ENCODE measurements at regions not wholly inside any gene's neighbourhood (a gene's known extent, or its start where the extent isn't known, plus 50 kb on each side); places are given as distances from the start of the nearest gene placed in this dataset.
"Not testable (repeated sequence)": the region's sequence is repeated elsewhere in the genome, so short reads cannot be mapped to it uniquely, and the experiment has no call there.

DNA sequence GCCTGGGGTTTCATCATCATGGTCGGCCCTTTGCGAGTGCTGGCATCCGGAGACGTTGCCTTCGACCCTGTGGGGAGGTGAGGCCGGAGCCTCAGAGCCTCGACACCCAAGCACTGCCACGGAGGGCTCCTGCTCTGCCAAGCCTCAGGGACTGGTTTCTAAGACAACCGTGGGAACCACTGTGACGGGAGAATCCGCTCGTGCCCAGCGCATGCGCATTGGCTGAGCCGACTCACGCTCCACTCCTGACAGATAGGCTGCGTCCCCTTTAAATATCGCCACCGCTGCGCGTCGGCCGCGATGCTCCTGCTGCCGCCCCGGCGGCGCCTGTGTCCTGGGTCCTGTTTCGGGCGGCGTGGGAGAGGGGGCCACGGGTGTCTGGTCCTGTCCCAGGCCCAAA is 690.6 kb upstream of the TPTE start:
- DNase-seq (ENCODE audit: low spot score): not testable (repeated sequence)

DNA sequence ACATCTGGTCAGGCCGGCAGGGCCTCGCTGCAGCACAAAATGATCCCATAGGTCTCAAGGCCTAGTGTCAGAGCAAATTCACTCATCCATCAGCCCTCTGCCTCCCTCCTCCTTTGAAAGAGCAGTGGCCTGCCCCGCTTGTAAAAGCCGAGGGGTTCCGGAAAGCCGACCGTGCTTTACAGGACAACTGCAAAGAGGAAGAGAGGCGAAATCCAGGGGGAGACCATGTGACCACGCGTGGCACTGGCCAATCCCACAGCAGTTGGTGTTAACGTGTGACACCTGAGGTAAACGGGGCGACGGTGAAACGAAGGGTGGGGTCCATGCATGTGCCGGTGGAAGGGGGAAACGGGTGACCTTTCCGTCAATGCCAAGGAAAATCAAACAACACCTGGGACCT is 688.6 kb upstream of the TPTE start:
- not testable (repeated sequence) for DNase-seq (ENCODE audit: low spot score)

DNA sequence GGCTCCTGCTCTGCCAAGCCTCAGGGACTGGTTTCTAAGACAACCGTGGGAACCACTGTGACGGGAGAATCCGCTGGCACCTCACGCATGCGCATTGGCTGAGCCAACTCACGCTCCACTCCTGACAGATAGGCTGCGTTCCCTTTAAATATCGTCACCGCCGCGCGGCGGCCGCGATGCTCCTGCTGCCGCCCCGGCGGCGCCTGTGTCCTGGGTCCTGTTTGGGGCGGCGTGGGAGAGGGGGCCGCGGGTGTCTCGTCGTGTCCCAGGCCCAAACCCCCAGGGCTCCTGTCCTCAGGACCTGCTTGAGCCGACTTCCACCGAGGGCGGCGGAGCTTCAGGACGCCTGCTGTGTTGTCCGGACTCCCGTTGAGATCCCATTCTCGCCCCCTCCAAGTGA is 684.8 kb upstream of the TPTE start:
- not testable (repeated sequence) for DNase-seq (ENCODE audit: low spot score)

DNA sequence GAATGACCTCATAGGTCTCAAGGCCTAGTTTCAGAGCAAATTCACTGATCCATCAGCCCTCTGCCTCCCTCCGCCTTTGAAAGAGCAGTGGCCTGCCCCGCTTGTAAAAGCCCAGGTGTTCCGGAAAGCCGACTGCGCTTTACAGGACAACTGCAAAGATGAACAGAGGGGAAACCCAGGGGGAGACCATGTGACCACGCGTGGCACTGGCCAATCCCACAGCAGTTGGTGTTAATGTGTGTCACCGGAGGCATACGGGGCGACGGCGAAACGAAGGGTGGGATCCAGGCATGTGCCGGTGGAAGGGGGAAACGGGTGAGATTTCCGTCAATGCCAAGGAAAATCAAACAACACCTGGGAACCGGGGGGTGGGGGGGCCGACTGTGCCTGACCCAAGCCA is 684.4 kb upstream of the TPTE start:
- DNase-seq (ENCODE audit: low spot score): not testable (repeated sequence)

DNA sequence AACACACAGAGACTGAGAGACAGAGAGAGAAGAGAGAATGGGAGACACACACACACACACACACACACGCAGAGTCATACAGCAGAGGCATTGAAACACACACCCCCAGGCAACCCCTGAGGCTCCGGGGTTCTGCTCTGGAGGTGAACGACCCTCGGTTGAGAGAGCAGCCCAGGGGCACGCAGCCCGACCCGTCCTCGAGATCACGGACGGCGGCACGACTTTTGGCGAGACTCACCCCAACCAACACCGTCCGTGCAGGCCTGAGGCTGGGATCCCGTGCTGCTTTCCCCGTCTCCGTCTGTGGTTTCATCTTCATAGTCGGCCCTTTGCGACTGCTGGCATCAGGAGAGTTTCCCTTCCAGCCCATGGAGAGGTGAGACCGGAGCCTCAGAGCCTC is 683.9 kb upstream of the TPTE start:
- DNase-seq (ENCODE audit: low spot score): not testable (repeated sequence)

DNA sequence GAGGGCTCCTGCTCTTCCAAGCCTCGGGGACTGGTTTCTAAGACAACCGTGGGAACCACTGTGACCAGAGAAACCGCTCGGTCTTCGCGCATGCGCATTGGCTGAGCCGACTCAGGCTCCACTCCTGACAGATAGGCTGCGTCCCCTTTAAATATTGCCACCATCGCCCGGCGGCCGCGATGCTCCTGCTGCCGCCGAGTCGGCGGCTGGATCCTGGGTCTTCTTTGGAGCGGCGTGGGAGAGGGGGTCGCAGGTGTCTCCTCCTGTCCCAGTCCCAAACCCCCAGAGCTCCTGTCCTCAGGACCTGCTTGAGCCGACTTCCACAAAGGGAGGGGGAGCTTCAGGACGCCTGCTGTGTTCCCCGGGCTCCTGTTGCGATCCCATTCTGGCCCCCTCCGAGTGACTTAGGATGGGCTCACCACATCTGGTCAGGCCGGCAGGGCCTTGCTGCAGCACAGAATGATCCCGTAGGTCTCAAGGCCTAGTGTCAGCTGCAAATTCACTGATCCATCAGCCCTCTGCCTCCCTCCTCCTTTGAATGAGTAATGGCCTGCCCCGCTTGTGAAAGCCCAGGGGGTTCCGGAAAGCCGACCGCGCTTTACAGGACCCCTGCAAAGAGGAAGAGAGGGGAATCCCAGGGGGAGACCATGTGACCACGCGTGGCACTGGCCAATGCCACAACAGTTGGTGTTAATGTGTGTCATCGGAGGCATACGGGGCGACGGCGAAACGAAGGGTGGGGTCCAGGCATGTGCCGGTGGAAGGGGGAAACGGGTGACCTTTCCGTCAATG is 683.2 kb upstream of the TPTE start:
- peak; percentile 53 for DNase-seq (ENCODE audit: low spot score)

DNA sequence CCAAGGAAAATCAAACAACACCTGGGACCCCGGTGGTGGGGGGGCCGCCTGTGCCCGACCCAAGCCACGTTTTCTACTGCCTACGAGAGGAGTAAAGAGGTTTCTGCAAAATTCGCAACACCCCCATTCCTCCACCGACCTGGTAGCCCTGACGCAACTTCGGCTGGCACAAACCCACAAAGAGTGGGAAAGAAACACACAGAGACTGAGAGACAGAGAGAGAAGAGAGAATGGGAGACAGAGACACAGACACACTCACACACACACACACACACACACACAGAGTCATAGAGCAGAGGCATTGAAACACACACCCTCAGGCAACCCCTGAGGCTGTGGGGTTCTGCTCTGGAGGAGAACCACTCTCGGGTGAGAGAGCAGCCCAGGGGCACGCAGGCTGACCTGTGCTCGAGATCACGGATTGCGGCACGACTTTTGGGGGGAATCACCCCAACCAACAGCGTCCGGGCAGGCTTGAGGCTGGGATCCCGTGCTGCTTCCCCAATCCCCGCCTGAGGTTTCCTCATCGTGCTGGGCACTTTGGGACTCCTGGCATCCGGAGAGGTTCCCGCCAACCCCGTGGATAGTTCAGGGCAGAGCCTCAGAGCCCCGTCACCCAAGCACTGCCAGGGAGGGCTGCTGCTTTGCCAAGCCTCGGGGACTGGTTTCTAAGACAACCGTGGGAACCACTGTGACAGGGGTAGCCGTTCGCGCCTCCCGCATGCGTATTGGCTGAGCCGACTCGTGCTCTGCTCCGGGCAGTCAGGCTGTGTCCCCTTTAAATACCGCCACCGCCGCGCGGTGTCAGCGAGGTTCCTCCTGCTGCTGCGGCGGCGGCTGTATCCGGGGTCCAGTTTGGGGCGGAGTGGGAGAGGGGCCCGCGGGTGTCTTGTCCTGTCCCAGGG is 682.4 kb upstream of the TPTE start:
- DNase-seq (ENCODE audit: low spot score): no peak

DNA sequence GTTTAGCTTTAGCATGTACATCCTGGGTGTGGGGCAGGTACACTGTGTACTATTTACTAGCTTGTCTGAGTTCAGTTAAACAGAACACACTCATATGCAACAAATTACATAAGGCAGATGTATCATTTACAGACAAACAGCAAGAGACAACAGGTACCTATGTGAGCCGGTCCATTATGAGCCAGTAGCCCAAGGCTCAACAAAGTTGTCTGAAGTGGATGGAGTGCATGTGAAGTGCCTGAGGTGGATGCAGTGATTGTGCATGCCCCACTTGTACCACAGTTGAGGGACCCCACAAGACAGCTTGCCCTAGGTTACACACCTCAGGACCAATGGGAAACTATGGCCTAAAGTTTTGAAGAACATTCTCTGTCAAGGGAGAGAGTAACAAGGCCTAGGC is 677.3 kb upstream of the TPTE start:
- not testable (repeated sequence) for DNase-seq (ENCODE audit: low spot score)

DNA sequence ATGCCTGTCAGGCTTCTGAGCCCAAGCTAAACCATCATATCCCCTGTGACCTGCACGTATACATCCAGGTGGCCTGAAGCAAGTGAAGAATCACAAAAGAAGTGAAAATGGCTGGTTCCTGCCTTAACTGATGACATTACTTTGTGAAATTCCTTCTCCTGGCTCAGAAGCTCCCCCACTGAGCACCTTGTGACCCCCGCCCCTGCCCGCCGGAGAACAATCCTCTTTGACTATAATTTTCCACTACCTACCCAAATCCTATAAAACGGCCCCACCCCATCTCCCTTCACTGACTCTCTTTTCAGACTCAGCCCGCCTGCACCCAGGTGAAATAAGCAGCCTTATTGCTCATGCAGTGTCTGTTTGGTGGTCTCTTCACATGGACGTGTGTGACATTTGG is 673.9 kb upstream of the TPTE start:
- not testable (repeated sequence) for DNase-seq (ENCODE audit: low spot score)

DNA sequence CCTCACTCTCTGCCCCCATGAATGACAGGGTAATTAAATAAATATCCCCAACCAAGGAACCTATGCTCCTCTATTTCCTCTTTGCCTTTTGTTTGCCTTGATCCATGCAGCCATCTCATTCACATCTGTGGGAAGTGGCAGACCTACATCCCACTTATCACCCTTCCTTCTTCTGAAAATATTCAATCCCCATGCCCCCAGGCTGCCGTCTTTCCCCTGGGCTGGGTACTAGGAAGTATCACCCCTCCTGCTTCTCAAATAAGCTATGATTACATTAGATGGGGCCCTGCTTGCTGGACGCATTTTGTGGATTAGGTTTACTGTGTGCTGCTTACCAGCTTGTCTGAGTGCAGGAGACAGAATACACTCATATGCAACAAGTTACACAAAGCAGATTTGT is 670.2 kb upstream of the TPTE start:
- not testable (repeated sequence) for DNase-seq (ENCODE audit: low spot score)

DNA sequence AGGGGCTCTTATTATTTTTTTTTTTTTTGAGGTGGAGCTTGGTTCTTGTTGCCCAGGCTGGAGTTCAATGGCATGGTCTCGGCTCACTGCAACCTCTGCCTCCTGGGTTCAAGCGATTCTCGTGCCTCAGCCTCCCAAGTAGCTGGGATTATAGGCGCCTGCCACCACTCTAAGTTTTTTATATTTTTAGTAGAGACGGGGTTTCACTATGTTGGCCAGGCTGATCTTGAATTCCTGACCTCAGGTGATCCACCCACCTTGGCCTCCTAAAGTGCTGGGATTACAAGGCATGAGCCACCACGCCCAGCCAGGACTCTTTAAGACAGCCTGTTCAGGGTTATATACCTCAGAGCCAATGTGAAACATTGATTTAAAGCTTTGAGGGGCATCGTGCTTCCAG is 669.7 kb upstream of the TPTE start:
- DNase-seq (ENCODE audit: low spot score): not testable (repeated sequence)

DNA sequence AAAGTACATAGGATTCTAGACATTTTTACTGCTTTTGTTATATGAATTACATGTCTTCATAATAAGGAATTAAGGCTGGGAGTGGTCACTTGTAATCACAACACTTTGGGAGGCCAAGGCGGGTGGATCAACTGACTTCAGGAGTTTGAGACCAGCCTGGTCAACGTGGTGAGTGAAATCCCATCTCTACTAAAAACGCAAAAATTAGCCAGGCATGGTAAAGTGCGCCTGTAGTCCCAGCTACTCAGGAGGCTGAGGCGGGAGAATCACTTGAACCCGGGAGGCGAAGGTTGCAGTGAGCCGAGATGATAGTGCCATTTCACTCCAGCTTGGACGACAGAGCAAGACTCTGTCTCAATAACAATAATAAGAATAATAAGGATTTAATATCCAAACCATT is 663.8 kb upstream of the TPTE start:
- DNase-seq (ENCODE audit: low spot score): not testable (repeated sequence)

DNA sequence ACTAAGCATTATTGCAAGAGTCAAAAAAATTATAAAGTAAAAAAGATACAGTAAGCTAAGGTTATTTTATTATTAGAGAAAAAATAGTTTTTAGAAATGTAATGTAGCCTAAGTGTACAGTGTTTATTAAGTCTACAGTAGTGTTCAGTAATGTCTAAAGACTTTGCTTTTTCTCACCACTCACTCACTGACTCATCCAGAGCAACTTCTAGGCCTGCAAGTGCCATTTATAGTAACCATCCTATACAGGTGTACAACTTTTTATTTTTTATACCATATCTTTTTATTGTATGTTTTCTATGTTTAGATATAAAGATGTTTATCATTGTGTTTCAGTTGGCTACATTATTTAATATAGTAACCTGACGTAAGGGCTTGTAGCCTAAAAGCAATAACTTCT is 661.5 kb upstream of the TPTE start:
- DNase-seq (ENCODE audit: low spot score): not testable (repeated sequence)

DNA sequence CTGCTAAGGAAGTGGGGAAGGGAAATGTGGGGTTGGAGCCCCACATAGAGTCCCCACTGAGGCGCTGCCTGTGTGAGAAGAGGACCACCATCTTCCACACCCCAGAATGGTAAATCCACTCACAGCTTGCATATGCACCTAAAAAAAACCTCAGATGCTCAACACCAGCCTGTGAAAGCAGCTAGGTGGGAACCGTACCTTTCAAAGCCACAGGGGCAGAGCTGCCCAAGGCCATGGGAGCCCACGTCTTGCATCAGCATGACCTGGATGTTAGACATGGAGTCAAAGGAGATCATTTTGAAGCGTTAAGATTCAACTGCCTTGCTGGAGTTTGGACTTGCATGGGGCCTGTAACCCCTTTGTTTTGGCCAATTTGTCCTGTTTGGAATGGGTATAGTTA is 658.9 kb upstream of the TPTE start:
- DNase-seq (ENCODE audit: low spot score): not testable (repeated sequence)

DNA sequence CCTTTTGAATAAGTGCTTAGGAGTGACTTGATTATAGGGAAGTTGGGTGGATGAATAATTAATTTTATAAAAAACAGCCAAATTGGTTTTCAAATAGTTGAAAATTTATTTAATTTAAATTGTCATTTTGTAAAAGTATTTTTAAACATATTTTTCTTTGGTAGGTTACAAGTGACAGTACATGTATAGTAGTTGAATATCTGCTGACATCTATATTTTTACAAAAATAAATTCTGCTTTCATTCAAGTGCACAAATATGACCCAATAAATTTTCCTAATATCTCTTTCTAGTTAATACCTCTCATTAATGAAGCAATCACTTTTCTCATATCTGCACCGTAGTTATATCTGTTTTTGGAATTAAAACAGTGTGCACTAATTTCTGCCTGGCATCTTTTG is 653.6 kb upstream of the TPTE start:
- not testable (repeated sequence) for DNase-seq (ENCODE audit: low spot score)

DNA sequence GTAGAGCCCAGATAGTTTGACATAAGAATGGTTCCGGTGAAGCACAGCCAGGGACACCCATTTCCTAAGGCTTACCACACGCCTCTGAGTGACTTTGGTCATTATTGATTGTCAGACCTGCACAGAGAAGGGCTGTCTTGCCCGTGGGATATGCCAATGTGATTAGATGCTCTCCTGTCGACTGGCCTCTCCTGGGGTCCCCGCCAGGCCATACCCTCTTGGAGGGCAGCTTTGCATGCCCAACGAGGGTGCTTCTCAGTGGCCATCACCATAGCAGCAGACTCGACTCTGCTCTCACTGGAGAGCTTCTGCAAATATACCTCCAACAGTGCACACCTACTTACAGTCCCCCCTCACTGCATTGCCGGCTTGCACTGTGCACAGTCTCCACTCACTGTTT is 648.3 kb upstream of the TPTE start:
- not testable (repeated sequence) for DNase-seq (ENCODE audit: low spot score)

DNA sequence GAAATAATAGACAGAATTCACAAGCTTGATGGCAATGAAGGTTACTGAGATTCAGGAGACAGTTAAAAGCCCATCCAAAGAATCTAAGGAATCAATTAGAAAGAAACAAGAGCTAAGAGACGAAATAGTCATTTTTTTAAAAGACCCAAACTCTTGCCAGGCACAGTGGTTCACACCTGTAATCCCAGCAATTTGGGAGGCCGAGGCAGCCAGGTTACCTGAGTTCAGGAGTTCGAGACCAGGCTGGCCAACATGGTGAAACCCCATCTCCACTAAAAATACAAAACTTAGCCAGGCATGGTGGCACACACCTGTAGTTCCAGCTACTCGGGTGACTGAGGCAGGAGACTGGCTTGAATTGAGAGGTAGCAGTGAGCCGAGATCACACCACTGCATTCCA is 647.2 kb upstream of the TPTE start:
- DNase-seq (ENCODE audit: low spot score): not testable (repeated sequence)

DNA sequence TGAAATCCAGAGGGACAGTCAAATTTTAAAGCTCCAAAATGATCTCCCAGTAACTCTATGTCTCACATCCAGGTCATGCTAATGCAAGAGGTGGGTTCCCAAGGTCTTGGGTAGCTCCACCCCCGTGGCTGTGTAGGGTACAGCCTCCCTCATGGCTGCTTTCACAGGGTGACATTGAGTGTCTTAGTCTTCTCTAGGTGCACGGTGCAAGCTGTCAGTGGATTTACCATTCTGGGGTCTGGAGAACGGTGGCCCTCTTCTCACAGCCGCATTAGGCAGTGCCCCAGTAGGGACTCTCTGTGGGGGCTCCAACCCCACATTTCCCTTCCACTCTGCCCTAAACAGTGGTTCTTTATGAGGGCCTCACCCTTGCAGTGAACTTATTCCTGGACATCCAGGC is 640.0 kb upstream of the TPTE start:
- DNase-seq (ENCODE audit: low spot score): not testable (repeated sequence)

DNA sequence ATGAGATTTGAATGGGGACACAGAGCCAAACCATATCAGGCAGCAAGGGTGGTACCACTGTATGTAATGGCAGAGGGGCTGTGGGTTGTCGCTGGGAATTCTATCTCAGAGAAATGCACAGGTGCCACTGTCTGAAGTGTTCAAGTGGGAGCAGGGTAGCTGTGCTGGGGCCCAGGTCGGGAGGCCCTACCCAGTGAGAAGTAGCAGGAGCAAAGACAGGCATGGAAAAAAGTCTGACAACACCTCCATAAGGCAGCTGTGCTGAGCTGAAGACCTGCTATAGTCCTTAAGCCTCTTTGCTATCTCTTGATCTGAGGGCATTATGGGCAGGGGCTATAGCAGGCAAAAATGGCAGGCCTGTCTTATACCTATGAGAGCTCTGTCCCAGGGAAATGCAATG is 638.3 kb upstream of the TPTE start:
- DNase-seq (ENCODE audit: low spot score): not testable (repeated sequence)

DNA sequence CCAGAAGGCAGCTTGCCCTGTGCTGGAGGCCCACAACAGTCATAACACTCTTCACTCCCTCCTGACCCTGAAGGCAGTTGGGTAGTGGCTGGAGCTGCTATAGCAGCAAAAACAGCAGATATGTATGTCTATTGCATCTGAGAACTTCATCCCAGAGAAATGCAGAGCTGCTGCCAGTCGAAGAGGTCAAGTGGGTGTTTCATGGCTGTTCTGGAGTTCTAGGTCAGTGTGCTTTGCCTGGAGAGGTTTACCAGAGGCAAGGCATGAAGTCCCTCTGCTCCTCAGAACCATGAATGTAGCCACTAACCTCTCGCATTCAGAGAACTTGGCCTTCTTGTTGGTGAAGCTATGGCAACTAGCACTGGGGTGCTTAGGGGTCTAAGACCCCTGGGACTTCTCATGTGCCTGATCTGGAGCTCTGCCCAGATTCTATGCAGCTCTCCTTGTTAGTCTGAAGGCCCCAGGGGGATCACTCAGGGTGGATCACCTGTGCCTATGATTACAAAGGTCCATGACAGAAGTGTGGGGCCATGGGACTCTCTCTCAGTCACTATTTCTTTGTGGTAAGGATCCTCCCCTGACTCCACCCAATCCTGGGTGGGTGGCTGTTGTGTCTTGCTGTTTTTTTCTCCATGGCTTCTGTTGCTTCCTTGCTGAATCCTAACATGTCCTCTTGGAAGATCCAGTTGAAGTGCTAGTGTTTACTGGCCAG is 637.7 kb upstream of the TPTE start:
- not testable (repeated sequence) for DNase-seq (ENCODE audit: low spot score)

DNA sequence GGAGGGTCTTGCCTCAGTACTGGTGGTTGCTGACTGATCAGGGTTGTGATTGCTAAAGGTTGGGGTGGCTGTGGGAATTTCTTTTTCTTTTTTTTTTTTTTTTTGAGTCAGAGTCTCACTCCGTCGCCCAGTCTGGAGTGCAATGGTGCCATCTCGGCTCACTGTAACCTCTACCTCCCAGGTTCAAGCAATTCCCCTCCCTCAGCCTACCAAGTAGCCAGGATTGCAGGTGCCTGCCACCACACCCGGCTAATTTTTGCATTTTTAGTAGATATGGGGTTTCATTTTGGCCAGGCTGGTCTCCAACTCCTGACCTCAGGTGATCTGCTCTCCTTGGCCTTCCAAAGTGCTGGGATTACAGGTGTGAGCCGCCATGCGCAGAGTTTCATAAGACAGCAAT is 632.9 kb upstream of the TPTE start:
- DNase-seq (ENCODE audit: low spot score): not testable (repeated sequence)

DNA sequence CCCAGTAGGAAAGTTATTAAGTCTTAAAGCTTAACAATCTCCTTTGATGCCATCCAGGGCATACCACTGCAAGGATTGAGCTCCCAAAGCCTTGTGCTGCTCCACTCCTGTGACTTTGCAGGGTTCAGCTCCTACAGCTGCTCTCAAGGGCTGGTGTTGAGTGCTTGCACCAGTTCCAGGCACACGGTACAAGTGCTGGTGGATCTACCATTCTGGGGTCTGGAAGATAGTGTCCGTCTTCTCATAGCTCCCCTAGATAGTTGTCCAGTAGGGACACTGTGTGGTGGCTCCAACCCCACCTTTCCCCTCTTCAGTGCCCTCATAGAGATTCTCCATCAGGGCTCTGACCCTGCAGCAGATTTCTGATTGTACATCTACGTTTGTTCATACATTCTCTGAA is 617.8 kb upstream of the TPTE start:
- DNase-seq (ENCODE audit: low spot score): not testable (repeated sequence)

Measured in SK-N-DZ (cell line).